Neuronal stem cell (in vitro differentiated cells): ENCODE measurements at regions not wholly inside any gene's neighbourhood (a gene's known extent, or its start where the extent isn't known, plus 50 kb on each side); places are given as distances from the start of the nearest gene placed in this dataset.

Experiments used
- DNase-seq: peaks from one replicate; pipeline ENCODE4 v3.0.0-alpha.2; 2013; ENCODE audit warnings: low spot score
- H2AFZ ChIP-seq: one replicate; pipeline ENCODE4 v1.6.1; 2013; ENCODE audit warnings: mild to moderate bottlenecking, low read length, inconsistent platforms
- H2AK5ac ChIP-seq: 2 replicates; pipeline ENCODE4 v1.6.1; 2013; ENCODE audit warnings: low read depth, mild to moderate bottlenecking, inconsistent platforms, low read length, moderate library complexity, mixed read lengths
- H2BK120ac ChIP-seq: 2 replicates; pipeline ENCODE4 v1.6.1; 2013; ENCODE audit warnings: low read depth, mild to moderate bottlenecking, inconsistent platforms, low read length, moderate library complexity, mixed read lengths
- H2BK12ac ChIP-seq: one replicate; pipeline ENCODE4 v1.6.1; 2013; ENCODE audit warnings: low read length, inconsistent platforms
- H2BK15ac ChIP-seq: 2 replicates; pipeline ENCODE4 v1.6.1; 2013; ENCODE audit warnings: mild to moderate bottlenecking, low read length, inconsistent platforms, mixed read lengths
- H2BK5ac ChIP-seq: one replicate; pipeline ENCODE4 v1.6.1; 2013; ENCODE audit warnings: inconsistent platforms, mild to moderate bottlenecking, low read length, moderate library complexity
- H3K14ac ChIP-seq: one replicate; pipeline ENCODE4 v1.6.1; 2013; ENCODE audit warnings: low read length, inconsistent platforms
- H3K18ac ChIP-seq: 2 replicates; pipeline ENCODE4 v1.6.1; 2013; ENCODE audit warnings: low read length, inconsistent platforms
- H3K23ac ChIP-seq: 2 replicates; pipeline ENCODE4 v1.6.1; 2013; ENCODE audit warnings: low read depth, mild to moderate bottlenecking, mixed read lengths, low read length, inconsistent platforms; ENCODE audit not compliant: poor library complexity
- H3K27ac ChIP-seq: replicated peaks from 3 replicates; pipeline ENCODE4 v1.5.1; 2013; ENCODE audit warnings: low read length, inconsistent platforms
- H3K27me3 ChIP-seq, 3 experiments: 2 replicates each; pipeline ENCODE4 v1.6.1; 2013; ENCODE audit warnings: low read length in 3 of 3, mild to moderate bottlenecking in 2 of 3, inconsistent platforms in 1 of 3, low read depth in 1 of 3, mixed read lengths in 1 of 3, moderate library complexity in 1 of 3; ENCODE audit not compliant: control insufficient read depth in 3 of 3, insufficient read depth in 3 of 3
- H3K36me3 ChIP-seq, 2 donors: replicated peaks in 1 of 2; 2 replicates each; pipeline ENCODE4 v1.6.1; 2013; ENCODE audit warnings: low read length in 2 of 2; ENCODE audit not compliant: control insufficient read depth in 2 of 2, insufficient read depth in 2 of 2
- H3K4ac ChIP-seq: 2 replicates; pipeline ENCODE4 v1.6.1; 2013; ENCODE audit warnings: inconsistent platforms, mild to moderate bottlenecking, low read length, moderate library complexity
- H3K4me1 ChIP-seq, 2 donors: 1 replicate in 1 of 2; 2 replicates in 1 of 2; pipeline ENCODE4 v1.6.1; 2013; ENCODE audit warnings: low read length in 2 of 2, low read depth in 1 of 2; ENCODE audit not compliant: control insufficient read depth in 2 of 2, insufficient read depth in 1 of 2
- H3K4me2 ChIP-seq: one replicate; pipeline ENCODE4 v1.6.1; 2013; ENCODE audit warnings: mild to moderate bottlenecking, low read length, inconsistent platforms; ENCODE audit not compliant: insufficient read depth, poor library complexity, severe bottlenecking
- H3K4me3 ChIP-seq, 2 donors: 2 replicates each; pipeline ENCODE4 v1.5.1; 2013; ENCODE audit warnings: low read length in 2 of 2, mild to moderate bottlenecking in 2 of 2, inconsistent platforms in 1 of 2, moderate library complexity in 1 of 2
- H3K79me1 ChIP-seq: one replicate; pipeline ENCODE4 v1.6.1; 2013; ENCODE audit warnings: low read depth, mild to moderate bottlenecking, inconsistent platforms, low read length, moderate library complexity
- H3K9ac ChIP-seq: one replicate; pipeline ENCODE4 v1.6.1; 2013; ENCODE audit warnings: mild to moderate bottlenecking, low read depth, low read length, inconsistent platforms; ENCODE audit not compliant: poor library complexity
- H3K9me3 ChIP-seq, 2 donors: replicated peaks in 1 of 2; 2 replicates each; pipeline versions ENCODE3 to v1.6.1; 2013; ENCODE audit warnings: low read length in 2 of 2, mild to moderate bottlenecking in 2 of 2, inconsistent platforms in 1 of 2, low read depth in 1 of 2, mixed read lengths in 1 of 2, moderate library complexity in 1 of 2; ENCODE audit not compliant: control insufficient read depth in 2 of 2, insufficient read depth in 1 of 2
- H4K8ac ChIP-seq: one replicate; pipeline ENCODE4 v1.6.1; 2013; ENCODE audit warnings: low read depth, mild to moderate bottlenecking, inconsistent platforms, low read length, moderate library complexity
- H4K91ac ChIP-seq: one replicate; pipeline ENCODE4 v1.6.1; 2013; ENCODE audit warnings: low read length, low read depth, mild to moderate bottlenecking, inconsistent platforms; ENCODE audit not compliant: poor library complexity
- WGBS, 2 donors: extraction: QIAGEN DNeasy Blood & Tissue Kit; methylation state at CpG; one replicate each; pipeline ENCODE4 v1.1.7; 2013; ENCODE audit warnings: missing lambda C conversion rate in 2 of 2, mixed read lengths in 1 of 2; ENCODE audit not compliant: insufficient read length in 2 of 2, insufficient replicate concordance in 1 of 2; ENCODE audit errors: extremely low coverage in 2 of 2; 5-methylcytosine and 5-hydroxymethylcytosine counted together

- H4K91ac ChIP-seq = no peak overlapping the region
- no peaks in the 10 kb centered on the region for H3K4me1 ChIP-seq
- no peak overlapping the region for H3K4ac ChIP-seq
- no peak overlapping the region for H2BK120ac ChIP-seq
- no peak overlapping the region for H2AK5ac ChIP-seq
- no peak overlapping the region for H3K23ac ChIP-seq
- H3K27ac ChIP-seq = no peak overlapping the region
- no peak overlapping the region for H2BK15ac ChIP-seq
- H3K36me3 ChIP-seq = no peaks in the 10 kb centered on the region
- H3K27me3 ChIP-seq = peaks cover 0 to 2% (median 0%) of the 10 kb centered on the region in 3 experiments
- no peak overlapping the region for H2BK12ac ChIP-seq
- no peak overlapping the region for H4K8ac ChIP-seq
- H3K4me3 ChIP-seq = no peak overlapping the region
- H2BK5ac ChIP-seq = no peak overlapping the region
- no peaks in the 10 kb centered on the region for H3K9me3 ChIP-seq
- no CpG with 5 or more reads among the region's 7 CpGs for WGBS, 2 donors
- H3K79me1 ChIP-seq = no peaks in the 10 kb centered on the region
- no peak for DNase-seq
- H2AFZ ChIP-seq = no peak overlapping the region
- H3K9ac ChIP-seq = no peak overlapping the region
- no peak overlapping the region for H3K14ac ChIP-seq
- no peak overlapping the region for H3K18ac ChIP-seq
- H3K4me2 ChIP-seq = no peak overlapping the region
Observed at GRCh38 chr13:61944329-61944929, 528.8 kb upstream of the PCDH20 start.

GRCh38 chr13:61935710-61936109 lies 520.1 kb upstream of the PCDH20 start:
- H3K4me1 ChIP-seq = no peaks in the 10 kb centered on the region
- H3K4me2 ChIP-seq = no peak overlapping the region
- H3K14ac ChIP-seq = no peak overlapping the region
- H3K9ac ChIP-seq = no peak overlapping the region
- no peak overlapping the region for H3K4me3 ChIP-seq
- H3K4ac ChIP-seq = no peak overlapping the region
- DNase-seq = no peak
- H4K91ac ChIP-seq = no peak overlapping the region
- no peak overlapping the region for H2AK5ac ChIP-seq
- H2AFZ ChIP-seq = no peak overlapping the region
- WGBS, 2 donors = no CpG with 5 or more reads among the region's 1 CpG
- H2BK12ac ChIP-seq = no peak overlapping the region
- H4K8ac ChIP-seq = no peak overlapping the region
- no peak overlapping the region for H2BK5ac ChIP-seq
- H3K23ac ChIP-seq = no peak overlapping the region
- no peak overlapping the region for H2BK120ac ChIP-seq
- H3K9me3 ChIP-seq = no peaks in the 10 kb centered on the region
- H2BK15ac ChIP-seq = no peak overlapping the region
- no peak overlapping the region for H3K18ac ChIP-seq
- H3K79me1 ChIP-seq = no peaks in the 10 kb centered on the region
- no peak overlapping the region for H3K27ac ChIP-seq
- H3K36me3 ChIP-seq = no peaks in the 10 kb centered on the region
- H3K27me3 ChIP-seq = no peaks in the 10 kb centered on the region

GRCh38 chr13:61927648-61928047 lies 512.0 kb upstream of the PCDH20 start:
- no peak overlapping the region for H2BK12ac ChIP-seq
- WGBS, 2 donors = no CpG with 5 or more reads among the region's 1 CpG
- no peak overlapping the region for H3K9ac ChIP-seq
- H3K79me1 ChIP-seq = no peaks in the 10 kb centered on the region
- H3K4me3 ChIP-seq = no peak overlapping the region
- no peak overlapping the region for H2BK15ac ChIP-seq
- no peaks in the 10 kb centered on the region for H3K9me3 ChIP-seq
- no peak overlapping the region for H2BK120ac ChIP-seq
- no peak overlapping the region for H3K14ac ChIP-seq
- no peaks in the 10 kb centered on the region for H3K36me3 ChIP-seq
- H3K4ac ChIP-seq = no peak overlapping the region
- H4K8ac ChIP-seq = no peak overlapping the region
- no peak overlapping the region for H2BK5ac ChIP-seq
- no peaks in the 10 kb centered on the region for H3K4me1 ChIP-seq
- no peak overlapping the region for H2AFZ ChIP-seq
- H3K23ac ChIP-seq = no peak overlapping the region
- H3K4me2 ChIP-seq = no peak overlapping the region
- H2AK5ac ChIP-seq = no peak overlapping the region
- no peak overlapping the region for H3K18ac ChIP-seq
- DNase-seq = no peak
- no peak overlapping the region for H4K91ac ChIP-seq
- no peak overlapping the region for H3K27ac ChIP-seq
- no peaks in the 10 kb centered on the region for H3K27me3 ChIP-seq

GRCh38 chr13:61918841-61919240 lies 503.2 kb upstream of the PCDH20 start:
- Histone ChIP-seq H2BK5ac (no peak overlapping the region), H2BK15ac (no peak overlapping the region), H2AK5ac (no peak overlapping the region), H3K23ac (no peak overlapping the region), H3K9ac (no peak overlapping the region), H3K4me3 (peak overlapping the region in 1 of 2 donors; percentile 59), H3K79me1 (no peaks in the 10 kb centered on the region), H2BK12ac (no peak overlapping the region), H3K4me2 (no peak overlapping the region), H3K18ac (no peak overlapping the region), H2AFZ (no peak overlapping the region), H4K8ac (no peak overlapping the region), H2BK120ac (no peak overlapping the region), H3K9me3 (no peaks in the 10 kb centered on the region), H3K27me3 (no peaks in the 10 kb centered on the region), H3K4ac (no peak overlapping the region), H3K14ac (no peak overlapping the region), H4K91ac (no peak overlapping the region), H3K27ac (no peak overlapping the region), H3K4me1 (no peaks in the 10 kb centered on the region), H3K36me3 (no peaks in the 10 kb centered on the region)
- WGBS, 2 donors = no CpG with 5 or more reads among the region's 2 CpGs
- no peak for DNase-seq
